HFFc6 (cell line): ENCODE measurements at regions not wholly inside any gene's neighbourhood (a gene's known extent, or its start where the extent isn't known, plus 50 kb on each side); places are given as distances from the start of the nearest gene placed in this dataset.

Experiments
- DNase-seq: peaks from one replicate; pipeline ENCODE4 v3.0.0-alpha.2; 2018
- H3K27ac Mint-ChIP-seq: 2 replicates; pipeline ENCODE4 v1.8.0; 2020; ENCODE audit warnings: mild to moderate bottlenecking, mixed read lengths
- H3K27me3 Mint-ChIP-seq: 2 replicates; pipeline ENCODE4 v1.8.0; 2021; ENCODE audit warnings: mild to moderate bottlenecking, moderate library complexity, mixed read lengths; ENCODE audit not compliant: insufficient read depth
- H3K36me3 Mint-ChIP-seq: 2 replicates; pipeline ENCODE4 v1.8.0; 2021; ENCODE audit warnings: low read depth, mixed read lengths
- H3K4me1 Mint-ChIP-seq: 2 replicates; pipeline ENCODE4 v1.8.0; 2020; ENCODE audit warnings: low read depth, mixed read lengths
- H3K4me3 Mint-ChIP-seq: 2 replicates; pipeline ENCODE4 v1.8.0; 2020; ENCODE audit warnings: mild to moderate bottlenecking, moderate library complexity, mixed read lengths
- H3K9me3 Mint-ChIP-seq: 2 replicates; pipeline ENCODE4 v1.8.0; 2020; ENCODE audit warnings: mild to moderate bottlenecking, mixed read lengths
- TF ChIP-seq, protein P1 (sequence below): fragments of 200-600 bp; sonication (generic); IDR thresholded peaks from 2 replicates; pipeline ENCODE4 v1.5.0; 2021; ENCODE audit warnings: antibody characterized with exemption, mild to moderate bottlenecking

DNA sequence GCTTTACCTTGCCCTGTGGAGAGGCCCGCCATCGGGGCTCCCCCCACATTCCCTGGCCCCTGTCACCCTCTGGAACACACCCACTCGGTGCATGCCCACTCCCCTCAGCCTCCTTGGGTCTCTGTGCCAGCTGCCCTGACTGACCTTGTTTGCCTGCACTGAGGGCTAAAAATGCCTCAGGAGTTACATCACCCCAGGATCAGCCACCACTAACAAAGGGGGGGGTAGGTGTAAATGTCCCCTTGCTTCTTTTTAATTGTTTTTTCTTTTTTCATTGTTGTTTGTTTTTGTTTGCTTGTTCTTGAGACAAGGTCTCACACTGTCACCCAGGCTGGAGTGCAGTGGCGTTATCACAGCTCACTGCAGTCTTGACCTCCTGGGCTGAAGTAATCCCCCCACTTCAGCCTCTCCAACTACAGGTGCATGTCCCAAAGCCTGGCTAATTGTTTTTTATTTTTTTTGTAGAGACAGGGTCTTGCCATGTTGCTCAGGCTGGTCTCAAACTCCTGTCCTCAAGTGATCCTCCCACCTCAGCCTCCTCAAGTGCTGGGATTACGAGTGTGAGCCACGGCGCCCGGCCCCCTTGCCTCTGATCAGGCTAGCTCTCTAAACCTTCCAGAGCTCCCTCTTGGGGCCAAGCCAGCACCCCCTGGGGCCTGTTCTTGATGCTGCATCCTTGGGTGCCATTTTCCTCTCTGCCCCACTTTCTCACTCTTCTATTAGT lies 297.1 kb downstream of the UQCRFS1 start:
- Mint-ChIP-seq H3K27ac (no peak overlapping the region), H3K36me3 (no peaks in the 10 kb centered on the region)

DNA sequence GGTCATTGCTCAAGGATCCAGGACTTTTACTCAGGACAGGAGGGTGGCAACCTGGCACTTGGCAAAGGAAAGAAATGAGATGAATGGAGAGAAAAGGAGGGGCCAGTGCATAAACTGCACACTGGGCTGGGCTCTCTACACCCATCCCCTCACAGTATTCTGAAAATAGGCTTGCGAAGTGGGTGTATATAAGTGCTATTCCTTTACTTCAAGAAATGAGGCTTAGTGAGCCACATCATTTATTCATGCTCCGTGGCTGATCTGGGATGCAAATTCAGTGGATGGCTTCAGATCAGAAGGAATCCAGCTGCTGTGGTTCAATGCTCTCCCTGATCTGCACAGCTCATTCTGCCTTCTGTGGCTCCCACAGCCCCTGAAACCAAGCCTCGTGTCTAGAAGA lies 297.7 kb downstream of the UQCRFS1 start:
- no peak overlapping the region for H3K27ac Mint-ChIP-seq
- H3K36me3 Mint-ChIP-seq = no peaks in the 10 kb centered on the region
- TF ChIP-seq, protein P1, sequence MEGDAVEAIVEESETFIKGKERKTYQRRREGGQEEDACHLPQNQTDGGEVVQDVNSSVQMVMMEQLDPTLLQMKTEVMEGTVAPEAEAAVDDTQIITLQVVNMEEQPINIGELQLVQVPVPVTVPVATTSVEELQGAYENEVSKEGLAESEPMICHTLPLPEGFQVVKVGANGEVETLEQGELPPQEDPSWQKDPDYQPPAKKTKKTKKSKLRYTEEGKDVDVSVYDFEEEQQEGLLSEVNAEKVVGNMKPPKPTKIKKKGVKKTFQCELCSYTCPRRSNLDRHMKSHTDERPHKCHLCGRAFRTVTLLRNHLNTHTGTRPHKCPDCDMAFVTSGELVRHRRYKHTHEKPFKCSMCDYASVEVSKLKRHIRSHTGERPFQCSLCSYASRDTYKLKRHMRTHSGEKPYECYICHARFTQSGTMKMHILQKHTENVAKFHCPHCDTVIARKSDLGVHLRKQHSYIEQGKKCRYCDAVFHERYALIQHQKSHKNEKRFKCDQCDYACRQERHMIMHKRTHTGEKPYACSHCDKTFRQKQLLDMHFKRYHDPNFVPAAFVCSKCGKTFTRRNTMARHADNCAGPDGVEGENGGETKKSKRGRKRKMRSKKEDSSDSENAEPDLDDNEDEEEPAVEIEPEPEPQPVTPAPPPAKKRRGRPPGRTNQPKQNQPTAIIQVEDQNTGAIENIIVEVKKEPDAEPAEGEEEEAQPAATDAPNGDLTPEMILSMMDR = no peak
- H3K4me3 Mint-ChIP-seq = no peak overlapping the region
- DNase-seq = no peak
- H3K9me3 Mint-ChIP-seq = no peaks in the 10 kb centered on the region
- peaks cover 5% of the 10 kb centered on the region for H3K27me3 Mint-ChIP-seq
- peaks cover 16% of the 10 kb centered on the region for H3K4me1 Mint-ChIP-seq

More for the DNA sequence above, 297.1 kb downstream of the UQCRFS1 start:
- H3K9me3 Mint-ChIP-seq = no peaks in the 10 kb centered on the region
- H3K27me3 Mint-ChIP-seq = peaks cover 5% of the 10 kb centered on the region
- TF ChIP-seq, protein P1 = no peak
- no peak for DNase-seq
- peaks cover 16% of the 10 kb centered on the region for H3K4me1 Mint-ChIP-seq
- no peak overlapping the region for H3K4me3 Mint-ChIP-seq

DNA sequence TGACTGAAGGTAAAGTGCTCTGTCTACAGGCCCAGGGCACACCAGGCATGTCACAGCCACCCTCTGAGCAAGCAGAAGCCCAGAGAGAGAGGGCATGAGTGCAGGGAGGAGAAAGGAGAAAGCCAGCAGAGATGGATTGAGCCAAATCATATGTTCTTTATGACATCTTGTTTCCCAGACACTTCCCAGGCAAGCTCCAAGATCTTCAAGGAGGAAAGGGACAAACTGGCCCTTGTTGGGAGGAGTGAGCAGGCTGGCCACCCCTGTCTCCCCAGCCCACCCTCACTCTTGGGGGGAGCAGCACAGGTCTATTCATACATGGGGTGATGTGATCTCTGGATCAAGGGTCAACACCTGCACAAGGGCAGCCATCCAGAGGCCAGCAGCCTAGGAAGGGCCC lies 298.8 kb downstream of the UQCRFS1 start:
- Mint-ChIP-seq H3K27me3 (peaks cover 5% of the 10 kb centered on the region), H3K9me3 (no peaks in the 10 kb centered on the region), H3K27ac (no peak overlapping the region), H3K36me3 (no peaks in the 10 kb centered on the region), H3K4me1 (peaks cover 16% of the 10 kb centered on the region), H3K4me3 (no peak overlapping the region)
- DNase-seq = no peak
- TF ChIP-seq, protein P1 = no peak

DNA sequence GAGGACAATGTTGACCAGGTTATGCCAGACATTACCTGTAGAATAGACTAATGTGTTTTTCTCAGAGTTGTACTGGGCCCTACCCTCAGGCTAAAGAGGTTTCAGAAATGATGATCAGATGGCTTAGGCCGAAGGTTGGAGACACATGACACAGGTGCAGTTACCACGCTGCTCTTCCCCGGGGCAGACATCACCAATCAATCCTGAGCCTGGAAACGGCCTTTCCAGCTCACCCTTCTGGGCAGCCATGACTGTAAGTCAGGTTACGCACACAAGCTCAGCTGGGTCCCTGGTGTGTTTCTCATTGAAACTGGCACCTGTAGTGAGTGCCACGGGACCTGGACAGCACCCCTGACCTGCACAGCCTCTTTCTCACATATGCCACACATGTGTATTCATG lies 299.3 kb downstream of the UQCRFS1 start:
- Mint-ChIP-seq H3K36me3 (no peaks in the 10 kb centered on the region), H3K4me3 (no peak overlapping the region), H3K9me3 (no peaks in the 10 kb centered on the region), H3K4me1 (peaks cover 16% of the 10 kb centered on the region), H3K27me3 (peaks cover 5% of the 10 kb centered on the region; the same call in 1 of the 2 replicates), H3K27ac (no peak overlapping the region)
- DNase-seq = no peak
- TF ChIP-seq, protein P1 = no peak

DNA sequence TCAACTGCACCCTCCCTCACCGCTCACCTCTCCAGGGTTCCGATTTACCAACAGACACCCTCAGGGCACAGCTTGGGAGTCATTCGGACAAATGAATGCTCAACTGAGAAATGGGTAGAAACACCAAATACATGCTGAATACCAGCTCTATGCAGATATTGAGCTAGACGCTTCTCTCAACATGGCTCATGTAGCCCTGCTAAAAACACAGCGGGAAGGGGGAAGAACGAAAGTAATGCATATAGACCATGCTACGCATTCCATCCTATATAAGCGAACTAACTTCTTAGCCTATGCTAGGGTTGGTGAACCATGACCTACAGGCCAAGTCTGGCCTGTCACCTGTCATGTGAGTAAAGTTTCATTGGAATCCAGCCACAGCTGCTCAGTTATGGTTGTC lies 304.0 kb downstream of the UQCRFS1 start:
- TF ChIP-seq, protein P1 = no peak
- H3K27me3 Mint-ChIP-seq = peaks cover 5% of the 10 kb centered on the region
- H3K36me3 Mint-ChIP-seq = no peaks in the 10 kb centered on the region
- no peak overlapping the region for H3K27ac Mint-ChIP-seq
- DNase-seq = no peak
- H3K4me3 Mint-ChIP-seq = no peak overlapping the region
- peaks cover 28% of the 10 kb centered on the region for H3K4me1 Mint-ChIP-seq
- no peaks in the 10 kb centered on the region for H3K9me3 Mint-ChIP-seq
